CD4-positive, alpha-beta T cell treated with Interleukin-12 subunit alpha and Interleukin-12 subunit beta, for 1 hour (primary cell): ENCODE measurements at regions not wholly inside any gene's neighbourhood (a gene's known extent, or its start where the extent isn't known, plus 50 kb on each side); places are given as distances from the start of the nearest gene placed in this dataset.

Experiments
- DNase-seq: peaks from one replicate; pipeline ENCODE4 v3.0.0-alpha.2; 2020

DNA sequence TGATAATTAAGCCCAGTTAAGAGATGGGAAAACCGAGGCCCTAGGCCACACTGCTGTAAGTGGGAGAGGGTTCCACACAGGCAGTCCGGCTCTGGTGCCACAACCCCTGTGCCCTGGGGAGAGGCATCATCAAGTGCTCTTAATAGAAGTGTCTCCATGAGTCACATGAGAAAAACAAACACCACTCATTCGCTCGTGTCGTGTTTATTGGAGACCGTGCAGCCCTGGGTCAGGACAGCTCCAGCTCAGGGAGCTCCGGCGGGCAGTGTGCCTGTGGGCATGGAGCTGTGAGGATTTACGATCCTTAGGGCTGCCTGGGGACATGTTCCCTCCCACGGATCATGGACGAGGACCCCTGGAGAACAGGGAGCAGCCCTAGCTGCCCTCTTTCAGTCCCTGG is 658.5 kb downstream of the AJAP1 start:
- no peak for DNase-seq

- no peak for DNase-seq
Observed at GRCh38 chr1:5312293-5312674, 657.9 kb downstream of the AJAP1 start.

GRCh38 chr1:5311634-5312292 is 657.4 kb downstream of the AJAP1 start:
- DNase-seq = no peak

GRCh38 chr1:5311147-5311546 is 656.7 kb downstream of the AJAP1 start:
- DNase-seq = no peak

- DNase-seq = no peak
Observed at GRCh38 chr1:5308249-5308648, 653.8 kb downstream of the AJAP1 start.

GRCh38 chr1:5304702-5305101 is 650.3 kb downstream of the AJAP1 start:
- DNase-seq = no peak

- DNase-seq = no peak
Observed at GRCh38 chr1:5298376-5298775, 644.0 kb downstream of the AJAP1 start.

GRCh38 chr1:5297886-5298239 is 643.5 kb downstream of the AJAP1 start:
- DNase-seq = no peak

GRCh38 chr1:5297180-5297885 is 642.9 kb downstream of the AJAP1 start:
- no peak for DNase-seq

DNA sequence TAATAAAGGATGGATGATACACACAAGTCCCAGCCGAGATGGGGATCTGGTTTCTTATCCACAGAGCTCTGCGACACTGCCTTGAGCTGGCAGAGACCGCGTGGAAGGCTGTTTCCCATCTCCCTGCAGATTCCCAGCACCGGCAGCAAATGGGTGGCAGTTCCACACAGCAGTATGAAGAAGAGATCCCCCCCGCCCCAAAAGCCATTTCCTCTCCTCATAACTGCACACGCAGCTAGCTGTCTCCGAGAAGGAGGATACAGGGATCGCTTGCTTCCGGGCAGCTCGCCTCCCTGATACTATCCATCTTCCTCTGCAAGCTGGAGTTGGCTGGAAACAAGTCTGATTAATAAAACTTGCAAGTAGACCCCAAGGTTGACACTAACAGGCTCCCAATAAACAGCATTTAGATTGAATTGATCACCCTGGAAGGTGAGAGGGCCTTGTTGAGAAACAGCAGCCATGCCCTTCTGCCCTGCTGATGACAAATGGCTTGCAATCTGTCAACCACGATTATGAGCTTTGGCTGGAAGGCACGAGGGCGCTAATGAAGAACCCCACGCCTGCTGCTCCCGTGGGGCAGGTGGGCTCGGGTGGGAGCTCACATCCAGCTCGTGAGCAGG is 642.3 kb downstream of the AJAP1 start:
- DNase-seq = no peak

- no peak for DNase-seq
Observed at GRCh38 chr1:5296095-5296494, 641.7 kb downstream of the AJAP1 start.

DNA sequence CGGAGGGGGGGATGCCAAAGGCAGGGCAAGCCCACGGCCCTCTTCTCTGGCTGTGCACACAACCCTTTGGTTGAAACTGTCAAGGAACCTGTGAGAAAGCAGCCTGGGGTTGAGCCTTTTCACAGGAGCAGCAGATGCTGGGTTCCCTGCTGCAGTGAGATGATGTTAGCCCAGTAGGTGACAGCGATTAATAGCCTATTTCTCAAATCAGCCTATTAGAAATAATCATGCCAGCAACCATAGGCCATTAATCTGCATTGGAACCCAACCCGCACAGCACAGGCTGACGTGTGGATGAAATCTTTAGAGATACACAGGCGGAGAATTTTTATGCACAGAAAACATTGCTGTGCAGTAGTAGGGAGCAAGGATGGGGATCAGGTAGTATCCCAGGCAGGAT is 637.5 kb downstream of the AJAP1 start:
- no peak for DNase-seq

GRCh38 chr1:5287178-5288150 is 633.1 kb downstream of the AJAP1 start:
- no peak for DNase-seq

DNA sequence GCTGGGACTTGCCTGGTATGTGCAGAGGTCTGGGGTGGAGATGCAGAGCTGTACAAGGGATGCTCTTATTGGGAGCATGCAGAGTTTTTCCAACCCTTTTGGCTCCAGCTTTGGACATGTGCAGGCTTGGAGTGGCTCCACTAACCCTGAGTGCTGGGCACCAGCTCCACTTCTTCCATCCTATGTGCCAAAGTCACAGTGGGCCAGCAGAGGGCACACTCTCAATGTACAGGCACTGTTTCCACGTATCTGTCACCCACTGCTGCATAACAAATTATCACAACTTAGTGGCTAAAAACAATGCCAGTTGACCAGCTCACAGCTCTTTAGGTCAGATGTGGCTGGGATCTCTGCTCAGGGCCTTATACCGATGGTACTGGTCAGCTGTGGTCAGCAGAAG is 631.8 kb downstream of the AJAP1 start:
- peak; percentile 55 for DNase-seq

DNA sequence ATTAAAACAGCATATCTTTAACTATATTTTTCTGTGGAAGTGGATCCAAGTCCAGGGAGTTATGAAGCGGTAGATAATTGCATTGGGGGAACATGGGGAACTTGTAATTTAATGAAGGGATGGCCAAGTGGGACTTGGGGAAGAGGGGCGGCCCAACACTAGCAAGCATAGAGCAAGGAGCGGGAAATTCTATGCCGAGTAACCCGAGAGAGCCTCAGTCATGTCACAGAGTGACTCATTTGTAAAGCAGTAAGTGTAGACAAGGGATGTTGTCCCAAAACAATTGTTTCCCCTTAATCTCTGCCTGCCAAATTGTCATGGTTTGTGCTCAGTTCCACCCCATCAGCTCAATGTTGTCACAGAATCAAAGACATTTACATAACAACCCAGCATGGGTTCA is 620.1 kb downstream of the AJAP1 start:
- no peak for DNase-seq

- no peak for DNase-seq
Observed at GRCh38 chr1:5273280-5274003, 619.0 kb downstream of the AJAP1 start.

- no peak for DNase-seq
Observed at GRCh38 chr1:5272325-5272724, 617.9 kb downstream of the AJAP1 start.

DNA sequence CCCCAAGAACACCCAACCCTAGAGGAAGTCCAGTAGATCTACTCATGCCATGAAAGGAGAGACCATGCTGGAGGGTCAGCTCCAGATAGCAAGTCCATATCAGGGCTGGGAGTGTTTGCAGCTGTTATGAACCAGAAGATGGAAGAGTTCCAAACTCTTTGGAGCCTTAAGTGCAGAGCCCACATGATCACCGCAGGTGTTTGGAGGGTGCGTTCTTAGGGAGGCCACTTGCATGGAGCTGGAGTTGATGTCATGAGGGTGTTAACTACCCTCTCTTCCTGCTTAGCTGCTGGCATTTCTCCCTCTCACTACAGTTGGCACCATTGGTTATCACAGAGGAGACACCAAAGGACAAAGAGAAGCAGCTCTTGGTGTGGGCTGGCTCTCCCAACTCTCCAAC is 616.9 kb downstream of the AJAP1 start:
- DNase-seq = no peak

GRCh38 chr1:5269901-5270300 is 615.5 kb downstream of the AJAP1 start:
- no peak for DNase-seq

DNA sequence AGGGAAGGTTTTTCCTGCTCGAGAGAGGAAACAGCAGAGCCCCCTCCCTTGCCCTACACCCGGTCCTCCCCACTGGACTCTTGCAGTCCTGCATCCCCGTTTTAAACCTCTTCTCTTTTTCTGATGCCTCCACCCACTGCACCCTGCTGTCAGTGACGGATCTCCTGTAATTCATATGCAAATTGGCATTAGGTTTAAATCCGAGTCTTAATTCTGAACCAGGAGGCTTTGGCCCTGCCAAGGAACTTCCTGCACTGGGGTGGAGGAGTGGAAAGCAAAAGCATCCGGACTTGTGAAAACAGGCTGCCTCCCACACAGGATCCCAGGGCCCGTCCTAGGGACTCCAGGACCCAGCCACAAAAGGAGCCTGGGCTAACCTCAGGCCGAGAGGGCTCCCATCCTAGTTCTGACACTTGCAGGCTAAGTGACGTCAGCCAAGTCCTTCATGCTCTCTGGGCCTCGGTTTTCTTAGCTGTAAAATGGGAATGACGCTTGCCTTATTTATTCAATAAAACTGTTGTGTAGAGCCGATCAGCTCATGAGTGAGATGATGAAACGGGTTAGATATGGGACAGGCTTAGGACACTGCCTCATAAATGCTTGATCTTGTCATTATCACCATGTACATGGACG is 613.3 kb downstream of the AJAP1 start:
- DNase-seq = no peak

DNA sequence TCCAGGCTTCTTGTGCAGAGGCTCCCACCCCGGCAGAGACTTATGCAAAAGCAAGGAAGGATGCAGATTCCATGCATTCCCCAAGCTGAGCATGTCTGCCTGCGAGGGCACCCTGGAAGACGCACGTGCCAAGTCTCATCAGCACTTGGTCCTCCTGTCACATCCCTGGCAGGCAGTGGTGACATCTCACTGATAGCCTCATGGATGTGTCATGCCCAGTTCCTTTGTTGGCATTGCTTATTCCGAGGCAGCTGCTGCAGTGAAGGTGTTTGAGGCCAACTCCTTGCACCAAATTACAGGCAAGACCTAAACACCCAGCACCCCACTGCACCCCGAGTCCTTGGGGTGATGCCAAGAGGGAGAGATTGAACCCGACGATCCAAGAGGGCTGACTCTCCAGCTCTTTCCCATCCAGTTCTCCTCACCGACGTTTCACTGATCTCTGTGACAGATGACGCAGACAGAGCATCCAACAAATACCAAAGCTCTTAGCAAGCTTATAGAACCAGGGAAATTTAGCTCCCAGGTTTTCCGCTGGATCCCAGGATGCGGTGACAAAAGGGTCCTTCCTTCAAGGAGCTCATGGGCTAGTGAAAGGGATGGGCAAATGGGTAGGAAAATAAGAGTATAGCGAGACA is 611.1 kb downstream of the AJAP1 start:
- DNase-seq = no peak

GRCh38 chr1:5264476-5264875 is 610.1 kb downstream of the AJAP1 start:
- no peak for DNase-seq
